GM21786 (cell line): ENCODE measurements at regions not wholly inside any gene's neighbourhood (a gene's known extent, or its start where the extent isn't known, plus 50 kb on each side); places are given as distances from the start of the nearest gene placed in this dataset.

ENCODE experiments used
- ATAC-seq: cut with Tn5 transposase; IDR thresholded peaks from one replicate; pipeline ENCODE4 v1.9.1; 2021; ENCODE audit not compliant: unreplicated experiment

DNA sequence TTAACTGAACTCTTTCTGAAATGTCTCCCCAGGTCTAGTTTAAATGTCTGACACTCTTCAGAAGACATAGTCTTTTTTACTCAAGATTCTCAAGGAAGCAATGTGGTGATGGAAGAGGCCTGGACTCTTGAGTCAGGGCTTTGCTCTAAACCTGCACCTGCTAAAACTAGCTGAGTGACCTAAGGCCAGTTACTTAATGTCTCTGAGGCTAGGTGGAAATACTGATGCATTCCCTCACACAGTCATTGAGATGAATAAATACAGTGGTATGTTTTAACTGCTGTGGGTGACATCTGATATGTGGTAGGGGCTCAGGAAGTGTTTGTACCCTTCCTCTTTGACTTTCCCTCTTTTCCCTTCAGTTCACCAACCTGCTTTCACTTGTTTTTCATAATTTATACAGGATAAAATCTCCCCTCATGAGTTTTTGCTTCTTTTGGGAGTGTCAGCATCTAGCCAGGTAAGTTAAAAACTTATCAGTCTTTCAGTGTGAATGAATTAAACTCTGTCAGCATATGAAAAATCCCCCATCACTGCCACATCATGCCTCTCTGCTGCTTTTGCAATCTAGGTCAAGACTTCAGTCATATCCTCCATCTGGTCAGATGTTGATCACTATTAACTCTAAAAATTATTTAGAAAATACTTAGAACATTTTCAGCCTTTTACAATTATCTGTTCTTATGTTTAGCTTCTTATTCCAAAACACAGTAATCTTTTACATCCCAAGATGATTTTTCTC is 178.7 kb upstream of the TNFAIP3 start:
- ATAC-seq, result no peak

DNA sequence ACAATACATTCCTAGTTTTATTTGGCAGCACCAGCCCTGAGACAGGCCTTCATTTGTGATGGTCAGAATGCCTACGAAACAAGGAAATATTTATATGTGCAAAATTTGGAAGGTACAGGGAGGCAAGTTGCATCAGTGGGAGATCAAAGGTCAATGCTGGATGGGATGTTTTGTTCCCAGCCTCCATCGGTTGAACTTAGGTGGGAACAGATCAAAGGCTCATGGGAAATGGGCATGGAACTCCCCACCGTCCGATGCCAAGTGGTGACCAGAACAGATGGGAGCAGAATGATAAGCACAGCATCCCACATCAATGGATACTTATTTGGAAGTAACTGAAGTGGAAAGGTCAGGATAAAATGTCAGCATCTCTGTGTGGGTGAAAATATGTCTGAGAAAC is 177.7 kb upstream of the TNFAIP3 start:
- no peak for ATAC-seq

DNA sequence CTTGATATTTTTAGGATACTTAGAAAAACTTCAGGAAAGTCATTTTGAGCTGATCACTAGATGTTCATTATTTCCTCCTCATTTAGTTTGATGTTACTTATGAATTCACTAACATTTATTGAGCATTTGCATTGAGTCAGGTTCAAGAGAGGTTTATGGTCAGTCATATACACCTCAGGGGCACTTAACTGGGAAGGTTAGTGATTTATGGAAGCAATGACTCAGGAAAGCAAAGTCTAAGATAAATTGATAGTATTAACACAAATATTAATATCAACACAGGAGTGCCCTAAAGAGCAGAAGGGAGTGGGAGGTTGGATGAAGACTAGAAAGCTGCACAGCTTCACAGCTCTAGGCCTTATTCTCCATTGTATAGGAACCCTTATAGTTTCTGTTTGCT is 177.0 kb upstream of the TNFAIP3 start:
- no peak for ATAC-seq

DNA sequence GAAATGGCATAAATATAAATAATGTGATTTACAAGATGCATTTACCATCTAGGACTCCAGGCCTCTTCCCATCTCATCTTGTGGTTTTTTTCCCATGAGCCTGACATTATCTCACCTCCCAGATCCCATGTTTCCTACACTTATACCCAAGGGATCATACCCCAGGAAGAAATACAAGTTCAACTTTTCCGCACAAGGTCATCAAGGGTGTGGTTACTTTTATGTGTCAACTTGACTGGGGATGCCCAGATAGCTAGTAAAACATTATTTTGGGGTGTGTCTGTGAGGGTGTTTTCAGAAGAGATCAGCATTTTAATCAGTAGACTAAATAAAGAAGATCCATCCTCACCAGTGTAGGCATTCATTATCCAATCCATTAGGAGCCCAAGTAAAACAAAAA is 176.3 kb upstream of the TNFAIP3 start:
- no peak for ATAC-seq

DNA sequence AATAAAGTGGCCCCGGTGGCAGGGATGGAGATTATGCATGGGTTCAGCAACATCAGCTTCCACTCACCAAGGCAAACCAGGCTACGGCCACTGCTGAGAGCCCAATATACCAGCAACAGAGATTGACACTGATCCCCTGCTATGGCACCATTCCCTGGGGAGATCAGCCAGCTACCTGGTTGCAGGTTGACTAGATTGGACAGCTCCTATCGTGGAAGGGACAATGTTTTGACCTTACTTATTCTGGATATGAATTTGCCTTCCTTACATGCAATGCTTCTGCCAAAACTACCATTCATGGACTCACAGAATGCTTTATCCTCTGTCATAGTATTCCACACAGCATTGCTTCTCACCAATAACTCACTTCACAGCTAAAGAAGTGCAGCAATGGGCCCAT is 174.8 kb upstream of the TNFAIP3 start:
- ATAC-seq, result no peak

DNA sequence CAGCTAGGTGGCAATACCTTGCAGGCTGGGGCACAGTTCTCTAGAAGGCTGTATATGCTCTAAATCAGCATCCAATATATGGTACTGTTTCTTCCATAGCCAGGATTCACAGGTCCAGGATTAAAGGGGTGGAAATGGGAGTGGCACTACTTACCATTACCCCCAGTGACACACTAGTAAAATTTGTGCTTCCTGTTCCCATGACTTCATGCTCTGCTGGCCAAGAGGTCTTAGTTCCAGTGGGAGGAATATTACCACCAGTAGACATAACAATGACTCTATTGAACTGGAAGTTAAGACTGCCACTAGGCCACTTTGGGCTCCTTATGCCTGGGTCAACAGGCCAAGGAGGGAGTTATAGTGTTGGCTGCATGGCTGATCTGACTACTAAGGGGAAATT is 174.3 kb upstream of the TNFAIP3 start:
- no peak for ATAC-seq

DNA sequence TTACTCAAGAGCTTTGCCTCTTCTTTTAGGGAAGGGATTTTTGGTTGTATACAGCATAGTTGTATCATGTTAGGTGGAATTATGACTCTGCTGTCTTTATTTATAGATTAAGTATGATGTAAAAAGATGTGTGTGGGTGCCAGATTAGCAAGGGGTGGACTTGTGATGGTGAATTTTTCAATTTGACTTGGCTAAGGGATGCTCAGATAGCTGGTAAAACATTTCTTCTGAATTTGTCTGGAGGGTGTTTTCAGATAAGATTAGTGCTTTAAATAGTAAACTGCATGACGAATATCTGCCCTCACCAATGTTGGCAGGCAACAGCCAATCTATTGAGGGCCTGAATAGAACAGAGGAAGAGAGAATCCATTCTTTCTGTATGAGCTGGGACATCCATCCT is 173.3 kb upstream of the TNFAIP3 start:
- no peak for ATAC-seq

DNA sequence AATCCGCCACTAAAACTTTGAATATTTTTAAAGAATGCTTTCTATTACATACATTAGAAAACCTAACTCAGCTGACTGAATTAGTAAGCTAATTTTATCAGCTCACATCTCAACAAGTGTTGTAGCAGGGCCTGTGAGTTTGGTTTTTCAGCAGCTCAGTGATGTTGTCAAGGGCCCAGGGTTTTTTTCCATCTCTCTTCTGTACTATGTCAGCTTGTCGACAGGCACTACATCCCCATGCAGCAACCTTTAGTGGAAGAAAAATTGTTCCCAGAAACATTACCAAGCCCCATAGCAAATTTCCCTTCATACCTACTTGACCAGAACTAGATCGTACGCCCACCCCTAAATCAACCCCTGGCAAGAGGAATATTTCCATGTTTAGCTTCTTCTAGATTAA is 170.3 kb upstream of the TNFAIP3 start:
- no peak for ATAC-seq

DNA sequence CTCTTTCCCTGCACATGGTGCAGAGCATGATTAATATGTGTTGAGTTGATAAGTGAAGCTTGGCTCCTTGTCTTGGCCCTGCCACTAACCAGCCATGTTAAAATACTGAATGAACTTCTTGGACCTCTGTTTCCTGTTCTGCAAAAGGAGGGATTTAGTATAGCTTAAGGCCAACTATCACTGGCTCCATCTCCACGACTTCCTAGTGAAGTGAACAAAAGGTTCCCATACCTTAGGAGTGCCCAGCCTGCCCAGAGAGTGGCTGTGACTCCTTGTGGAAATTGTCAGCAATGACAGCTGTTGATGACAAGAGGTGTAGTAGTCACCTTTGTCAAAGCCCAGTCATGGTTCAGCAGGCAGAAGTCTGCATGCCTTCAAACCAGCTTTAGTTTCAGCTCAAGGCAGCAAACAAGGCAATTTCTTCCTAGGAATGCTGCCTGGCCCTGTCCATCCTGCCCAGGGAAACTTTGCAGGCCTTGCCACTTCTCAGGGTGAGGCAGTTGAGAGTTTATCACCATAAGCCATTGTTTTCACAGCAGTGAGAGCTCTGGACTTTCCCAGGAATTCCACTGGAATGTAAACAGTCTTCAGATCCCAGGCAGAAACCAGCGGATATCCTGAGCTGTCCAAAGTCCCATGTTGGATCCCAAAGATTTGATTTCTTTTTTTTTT is 169.7 kb upstream of the TNFAIP3 start:
- peak; percentile 82 for ATAC-seq

DNA sequence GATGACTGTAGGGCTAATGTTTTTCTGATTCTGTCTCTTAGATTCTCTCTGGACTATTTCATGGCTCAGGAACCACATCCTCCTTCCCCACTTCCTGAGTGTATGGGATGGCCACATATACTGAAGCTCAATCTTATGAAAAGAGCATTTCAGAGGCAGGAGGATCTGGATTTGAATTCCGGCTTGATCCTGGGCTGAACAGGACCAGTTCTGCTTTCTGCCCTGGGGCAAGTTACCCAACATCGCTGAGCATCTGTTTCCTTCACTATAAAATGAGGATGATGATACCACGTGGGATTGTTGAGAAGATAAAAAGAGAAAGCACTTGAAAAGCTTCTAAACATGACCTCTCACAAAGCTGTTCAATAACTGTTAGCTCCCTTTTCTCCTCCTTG is 168.4 kb upstream of the TNFAIP3 start:
- ATAC-seq, result no peak

DNA sequence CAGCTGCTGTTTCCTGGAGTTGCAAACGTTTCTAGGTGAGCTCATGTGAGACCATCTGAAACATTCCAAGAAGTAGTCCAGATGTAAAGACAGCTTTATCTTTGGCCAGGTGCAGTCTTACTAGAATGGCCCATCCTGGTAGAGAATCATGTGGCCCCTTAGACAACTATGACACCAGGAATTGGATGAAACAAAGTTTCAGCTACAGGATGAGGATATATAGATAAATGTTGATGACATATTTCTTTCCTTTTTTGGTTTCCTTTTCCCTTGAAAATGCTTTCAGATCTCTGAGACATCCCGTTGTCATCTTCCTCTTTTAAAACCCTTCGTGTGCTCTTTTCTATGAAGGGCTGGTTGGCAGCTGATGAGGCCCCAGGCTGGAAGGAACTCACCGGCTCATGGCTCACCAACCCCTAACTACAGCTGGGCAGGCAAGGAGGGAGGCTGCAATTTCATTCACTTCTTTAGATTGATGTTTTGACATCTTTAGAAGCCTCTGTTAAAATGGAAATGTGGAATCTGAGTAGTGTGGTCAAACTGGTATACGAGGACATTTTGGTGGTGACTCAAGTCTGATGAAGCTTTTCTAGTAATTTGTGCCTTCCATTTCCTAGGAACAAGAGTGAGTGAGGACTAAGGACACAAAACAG is 167.9 kb upstream of the TNFAIP3 start:
- no peak for ATAC-seq

DNA sequence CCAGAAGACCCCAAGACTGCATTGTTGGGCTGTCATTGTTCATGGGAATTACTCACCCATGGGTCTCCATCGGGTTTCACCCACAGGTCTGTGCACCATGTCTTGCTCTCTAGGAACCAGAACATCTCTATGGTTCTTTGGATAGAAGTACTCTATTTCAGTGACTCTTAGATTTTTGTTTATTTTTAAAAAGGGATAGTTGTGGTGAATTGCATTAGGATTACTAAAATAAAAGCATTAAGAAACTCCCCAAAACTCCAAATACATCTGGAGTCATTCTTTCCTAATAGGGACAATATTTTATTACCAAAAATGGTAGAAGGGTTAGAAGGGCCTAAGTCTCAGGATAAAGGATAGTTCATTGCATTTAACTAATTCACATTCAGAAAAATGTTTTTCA is 166.9 kb upstream of the TNFAIP3 start:
- no peak for ATAC-seq

DNA sequence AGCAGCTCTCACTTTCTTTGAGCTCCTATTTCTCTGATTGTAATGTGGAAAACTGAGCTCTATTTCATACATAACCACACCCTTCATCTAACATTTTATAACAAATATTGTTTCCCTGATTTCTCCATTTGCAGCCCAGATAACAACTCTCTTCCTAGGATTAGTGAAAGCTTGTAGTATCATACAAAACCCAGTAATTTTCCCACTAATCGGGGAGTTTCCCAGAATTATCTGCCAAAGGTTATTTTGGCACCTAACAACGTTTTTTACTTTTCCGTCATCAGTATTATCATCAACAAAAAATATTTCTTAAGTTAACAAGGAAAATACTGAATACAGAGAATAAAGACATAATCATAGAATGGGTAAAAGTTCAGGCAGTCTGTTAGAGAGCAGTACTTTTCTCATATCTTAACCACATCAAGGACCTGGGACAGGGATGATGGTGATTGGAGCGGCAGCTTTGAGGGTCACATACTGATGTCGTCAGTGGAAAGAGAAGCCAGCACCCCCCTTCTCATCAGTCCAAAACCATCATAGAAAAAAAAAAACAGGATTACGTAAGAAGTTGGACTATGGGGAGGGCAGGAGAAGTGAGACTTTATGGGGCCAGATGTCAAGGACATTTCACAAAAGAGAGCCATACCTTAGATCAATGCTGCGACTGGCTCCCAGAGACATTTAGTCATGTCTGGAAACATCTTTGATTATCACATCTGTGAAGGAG is 166.1 kb upstream of the TNFAIP3 start:
- ATAC-seq, result no peak

DNA sequence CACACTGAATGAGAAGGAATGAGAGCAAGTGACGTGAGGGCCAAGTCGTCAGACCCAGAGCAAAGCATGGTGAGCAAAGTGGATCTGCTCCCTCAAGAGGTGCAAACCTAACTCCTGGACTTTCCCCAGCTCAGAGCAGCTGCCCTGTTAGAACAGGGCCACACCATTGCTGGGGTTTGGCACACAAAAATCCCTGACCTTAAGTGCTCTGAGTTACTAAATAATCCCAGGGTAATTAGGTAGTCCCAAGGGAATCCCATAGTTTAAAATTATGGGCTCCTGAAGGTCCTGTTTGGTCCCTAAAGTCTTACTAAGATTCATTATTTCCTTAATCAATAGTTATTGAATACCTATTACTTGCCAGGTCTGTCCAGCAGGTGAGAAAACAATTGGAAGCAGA is 165.1 kb upstream of the TNFAIP3 start:
- no peak for ATAC-seq

DNA sequence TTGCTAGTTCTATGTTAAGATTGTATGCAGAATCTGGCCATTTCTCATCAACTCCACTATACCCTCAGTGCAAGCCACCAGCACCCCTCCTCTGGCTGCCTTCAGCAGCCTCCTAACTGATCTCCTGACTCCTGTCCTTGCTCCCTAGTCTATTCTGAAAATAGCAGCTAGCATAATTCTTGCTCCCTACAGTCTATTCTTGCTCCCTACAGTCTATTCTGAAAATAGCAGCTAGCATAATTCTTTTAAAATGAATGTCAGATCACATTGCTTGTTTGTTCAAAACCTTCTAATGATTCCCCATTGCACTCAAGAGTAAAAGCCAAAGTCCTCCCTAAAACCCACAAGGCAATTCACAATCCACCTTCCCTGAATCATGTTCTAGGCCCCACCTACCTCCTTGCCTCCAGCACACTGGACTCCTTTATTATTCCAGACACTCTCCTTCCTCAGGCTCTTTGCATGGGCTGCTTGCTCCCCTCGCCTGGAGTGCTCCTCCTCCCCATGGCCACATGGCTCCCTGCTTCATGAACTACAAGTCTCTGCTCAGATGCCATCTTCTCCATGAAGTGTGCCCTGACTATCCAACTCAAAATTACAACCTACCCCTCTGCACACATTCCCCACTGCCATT is 164.2 kb upstream of the TNFAIP3 start:
- ATAC-seq, result no peak

DNA sequence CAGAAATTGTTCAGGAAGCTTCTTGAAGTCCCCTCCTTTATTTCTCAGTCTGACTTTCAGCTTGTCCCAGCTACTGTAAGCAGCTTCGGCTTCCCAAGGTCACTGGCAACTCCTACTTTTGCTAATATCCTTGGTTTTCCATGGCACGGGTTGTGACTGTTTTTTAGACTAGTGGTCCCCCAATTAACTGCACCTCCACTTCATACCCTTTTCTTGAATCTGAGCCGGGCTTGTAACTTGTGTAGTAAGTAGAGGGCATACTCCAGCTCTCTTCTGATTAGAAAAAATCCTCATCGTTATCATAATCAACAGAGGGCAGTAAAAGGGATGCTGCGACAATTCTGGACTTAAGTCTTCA is 162.3 kb upstream of the TNFAIP3 start:
- no peak for ATAC-seq

DNA sequence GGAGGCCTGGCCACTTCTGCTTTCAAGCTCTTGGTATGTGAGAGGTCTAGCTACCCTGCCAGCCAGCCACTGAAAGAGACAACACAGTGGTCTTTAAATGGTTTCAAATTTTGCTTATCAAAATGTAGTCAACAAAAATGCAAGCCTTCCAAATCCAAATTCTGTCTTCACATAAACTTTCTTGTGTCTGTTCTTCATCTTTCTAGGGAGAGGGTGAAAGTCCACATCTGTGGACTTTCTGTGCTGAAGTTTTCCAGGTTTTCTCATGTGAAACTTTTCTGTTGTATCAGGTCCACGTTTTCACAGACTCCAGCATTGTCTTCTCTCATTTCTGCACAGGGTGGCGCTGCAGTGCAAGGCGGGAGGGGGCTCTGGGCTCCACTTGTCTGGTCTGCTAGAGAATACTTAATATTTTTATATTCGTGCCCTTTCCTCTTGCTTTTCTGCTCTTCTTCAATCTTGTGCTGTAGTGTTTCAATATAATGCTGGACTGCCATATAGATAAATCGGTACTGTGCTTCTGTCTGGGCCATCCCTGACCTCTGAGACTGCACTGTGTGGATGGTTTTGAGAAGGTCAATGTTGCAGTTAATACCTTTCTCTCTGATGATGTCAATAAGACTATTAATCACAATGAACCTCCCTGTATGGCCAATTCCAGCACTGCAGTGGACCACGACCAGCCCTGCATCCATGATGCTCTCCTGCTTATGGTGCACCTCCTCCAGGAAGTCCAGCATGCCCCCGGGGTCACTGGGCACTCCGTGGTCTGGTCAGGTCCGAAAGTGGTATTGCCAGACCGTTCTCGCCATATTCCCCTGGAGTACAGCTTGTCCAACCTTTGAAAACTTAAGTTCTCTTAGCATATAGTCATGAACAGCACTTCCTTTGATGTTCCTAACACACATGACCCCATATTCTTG is 161.6 kb upstream of the TNFAIP3 start:
- ATAC-seq, result no peak

DNA sequence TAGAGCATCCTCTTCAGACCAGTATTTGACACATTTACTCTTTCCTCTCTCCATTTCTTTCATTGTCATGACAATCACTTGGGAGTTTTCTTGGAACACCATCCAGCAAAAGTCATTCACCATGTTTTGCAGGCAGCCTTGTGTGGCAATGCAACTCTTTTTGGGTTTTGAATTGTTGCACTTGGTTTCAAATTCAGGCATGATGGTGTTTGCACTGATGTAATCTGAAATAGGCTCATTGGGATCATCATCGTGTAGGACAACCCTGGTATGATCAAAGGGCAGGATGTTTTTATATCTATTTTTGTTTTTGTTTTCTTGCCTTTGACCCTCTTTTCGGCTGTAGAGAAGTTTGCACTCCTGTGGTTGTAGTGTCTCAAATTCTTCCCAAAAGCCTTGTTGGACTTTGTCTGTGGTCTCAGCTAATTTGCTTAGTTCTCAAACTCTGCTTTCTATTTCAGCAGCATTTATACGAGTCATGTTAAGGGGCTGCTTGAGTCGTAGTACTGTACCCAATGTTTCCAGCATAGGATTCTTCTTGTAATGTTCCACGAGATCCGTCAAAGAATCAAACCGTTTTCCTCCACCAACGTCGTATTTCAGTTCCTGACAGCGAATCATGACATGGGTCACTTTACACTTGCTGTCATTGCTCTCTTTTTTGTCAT is 160.8 kb upstream of the TNFAIP3 start:
- ATAC-seq, result no peak

DNA sequence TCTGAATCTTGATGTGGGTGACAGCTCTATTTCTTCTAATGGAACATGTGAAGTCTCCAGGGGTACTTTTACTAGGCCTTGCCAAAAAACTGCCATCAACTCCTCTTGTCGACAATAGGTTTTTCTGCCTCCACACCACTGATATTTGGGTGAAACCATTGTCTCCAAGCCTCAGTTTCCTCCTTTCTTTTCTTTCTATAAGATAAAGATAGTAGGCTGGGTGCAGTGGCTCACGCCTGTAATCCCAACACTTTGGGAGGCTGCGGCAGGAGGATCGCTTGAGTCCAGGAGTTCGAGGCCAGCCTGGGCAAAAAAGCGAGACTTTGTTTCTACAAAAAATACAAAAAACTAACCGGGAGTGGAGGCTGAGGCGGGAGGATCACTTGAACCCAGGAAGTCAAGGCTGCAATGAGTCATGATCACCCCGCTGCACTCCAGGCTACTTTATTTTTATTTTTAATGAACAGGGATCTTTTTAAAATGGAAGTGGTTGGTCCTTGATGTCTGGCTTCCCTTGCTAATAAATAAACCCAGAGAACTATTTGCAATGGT is 159.9 kb upstream of the TNFAIP3 start:
- ATAC-seq, result no peak
